CD14-positive monocyte (primary cell): ENCODE measurements at regions not wholly inside any gene's neighbourhood (a gene's known extent, or its start where the extent isn't known, plus 50 kb on each side); places are given as distances from the start of the nearest gene placed in this dataset.

Experiments
- DNase-seq, 3 donors: peaks; one replicate each; pipeline ENCODE4 v3.0.0-alpha.2; 2011 to 2022
- H2AFZ ChIP-seq: 2 replicates; pipeline ENCODE4 v1.6.0; 2012; ENCODE audit warnings: mild to moderate bottlenecking, low read depth, low read length, inconsistent platforms; ENCODE audit not compliant: insufficient read depth, poor library complexity, severe bottlenecking
- H3K27ac ChIP-seq, 2 donors: 1 replicate in 1 of 2; 2 replicates in 1 of 2; pipeline ENCODE4 v1.5.1; 2012 to 2013; ENCODE audit warnings: low read length in 2 of 2, control low read depth in 1 of 2, inconsistent platforms in 1 of 2, low read depth in 1 of 2, mild to moderate bottlenecking in 1 of 2
- H3K27me3 ChIP-seq, 2 donors: one replicate each; pipeline versions ENCODE4 v1.6.0 to v1.6.1; 2011 to 2013; ENCODE audit warnings: low read length in 2 of 2; ENCODE audit not compliant: control insufficient read depth in 2 of 2, insufficient read depth in 2 of 2
- H3K36me3 ChIP-seq, 2 donors: replicated peaks in 1 of 2; 1 replicate in 1 of 2; 2 replicates in 1 of 2; pipeline versions ENCODE4 v1.5.1 to v1.6.1; 2012 to 2013; ENCODE audit warnings: low read length in 2 of 2, control low read depth in 1 of 2, inconsistent platforms in 1 of 2, mild to moderate bottlenecking in 1 of 2; ENCODE audit not compliant: insufficient read depth in 2 of 2, control insufficient read depth in 1 of 2
- H3K4me1 ChIP-seq, 2 donors: 1 replicate in 1 of 2; 2 replicates in 1 of 2; pipeline versions ENCODE4 v1.5.1 to v1.6.1; 2012 to 2013; ENCODE audit warnings: low read length in 2 of 2, control low read depth in 1 of 2, inconsistent platforms in 1 of 2, mild to moderate bottlenecking in 1 of 2, moderate library complexity in 1 of 2; ENCODE audit not compliant: insufficient read depth in 2 of 2, control insufficient read depth in 1 of 2
- H3K4me2 ChIP-seq: replicated peaks from 2 replicates; pipeline ENCODE3; 2012; ENCODE audit warnings: low read length, moderate library complexity, mild to moderate bottlenecking; ENCODE audit not compliant: poor library complexity, severe bottlenecking; ENCODE audit errors: extremely low read depth
- H3K4me3 ChIP-seq, 3 experiments: fragments of 200-600 bp in 1 of 3; sonication (generic) in 1 of 3; replicated peaks in 1 of 3; 1 replicate in 2 of 3; 2 replicates in 1 of 3; pipeline ENCODE4 v1.5.1; 2011 to 2013; ENCODE audit warnings: low read length in 3 of 3, mild to moderate bottlenecking in 3 of 3, control low read depth in 2 of 3, low read depth in 2 of 3, inconsistent platforms in 1 of 3, moderate library complexity in 1 of 3
- H3K79me2 ChIP-seq: 2 replicates; pipeline ENCODE4 v1.6.0; 2012; ENCODE audit warnings: mild to moderate bottlenecking, control low read depth, inconsistent platforms, low read length, moderate library complexity; ENCODE audit not compliant: insufficient read depth
- H3K9ac ChIP-seq: 2 replicates; pipeline ENCODE4 v1.6.0; 2017; ENCODE audit warnings: low read length, mild to moderate bottlenecking; ENCODE audit not compliant: insufficient read depth, poor library complexity, severe bottlenecking
- H3K9me3 ChIP-seq, 2 donors: replicated peaks in 1 of 2; 1 replicate in 1 of 2; 2 replicates in 1 of 2; pipeline versions ENCODE4 v1.5.1 to v1.6.1; 2012 to 2013; ENCODE audit warnings: low read length in 2 of 2, control low read depth in 1 of 2; ENCODE audit not compliant: control insufficient read depth in 1 of 2, insufficient read depth in 1 of 2
- H4K20me1 ChIP-seq: 2 replicates; pipeline ENCODE4 v1.6.0; 2012; ENCODE audit warnings: mild to moderate bottlenecking, low read length, control low read depth, moderate library complexity; ENCODE audit not compliant: insufficient read depth
- H3K27ac Mint-ChIP-seq, 7 donors: one replicate each; pipeline ENCODE4 v1.8.0; 2020; ENCODE audit warnings: mild to moderate bottlenecking in 7 of 7, mixed read lengths in 7 of 7, moderate library complexity in 6 of 7, inconsistent platforms in 2 of 7
- H3K27me3 Mint-ChIP-seq, 3 donors: one replicate each; pipeline ENCODE4 v1.8.0; 2021 to 2022; ENCODE audit warnings: low read depth in 3 of 3, mild to moderate bottlenecking in 3 of 3, mixed read lengths in 3 of 3, moderate library complexity in 3 of 3, inconsistent platforms in 1 of 3
- H3K36me3 Mint-ChIP-seq, 2 donors: one replicate each; pipeline ENCODE4 v1.8.0; 2020; ENCODE audit warnings: mixed read lengths in 2 of 2, inconsistent platforms in 1 of 2, mild to moderate bottlenecking in 1 of 2
- H3K4me1 Mint-ChIP-seq: one replicate; pipeline ENCODE4 v1.8.0; 2020; ENCODE audit warnings: mild to moderate bottlenecking, mixed read lengths
- H3K4me3 Mint-ChIP-seq, 2 donors: one replicate each; pipeline ENCODE4 v1.8.0; 2020; ENCODE audit warnings: mild to moderate bottlenecking in 2 of 2, mixed read lengths in 2 of 2, moderate library complexity in 1 of 2
- H3K9me3 Mint-ChIP-seq, 7 donors: one replicate each; pipeline ENCODE4 v1.8.0; 2020 to 2022; ENCODE audit warnings: mixed read lengths in 7 of 7, mild to moderate bottlenecking in 6 of 7, moderate library complexity in 6 of 7, inconsistent platforms in 2 of 7
- CTCF ChIP-seq: fragments of 200-600 bp; IDR thresholded peaks from one replicate; pipeline ENCODE4 v1.8.0; 2022; ENCODE audit warnings: antibody characterized with exemption, mild to moderate bottlenecking
- WGBS: methylation state at CpG from one replicate; pipeline ENCODE4 v1.1.5; 2013; ENCODE audit warnings: missing lambda C conversion rate; ENCODE audit not compliant: insufficient coverage; 5-methylcytosine and 5-hydroxymethylcytosine counted together
- intact Hi-C, 2 donors: fragments of 100-400 bp; cut with micrococcal nuclease; formaldehyde crosslinking; loops; one replicate each; pipeline versions ENCODE4 v1.15.0 to v1.15.1; 2023

- no peak overlapping the region for H3K27ac Mint-ChIP-seq
- H3K4me1 ChIP-seq: no peaks in the 10 kb centered on the region
- no peak overlapping the region for H3K4me3 ChIP-seq
- H3K36me3 Mint-ChIP-seq: no peaks in the 10 kb centered on the region
- no peaks in the 10 kb centered on the region for H3K27me3 Mint-ChIP-seq
- H2AFZ ChIP-seq: no peak overlapping the region
- no peaks in the 10 kb centered on the region for H3K79me2 ChIP-seq
- no peaks in the 10 kb centered on the region for H3K36me3 ChIP-seq
- no peak overlapping the region for H3K4me2 ChIP-seq
- no peaks in the 10 kb centered on the region for H3K4me1 Mint-ChIP-seq
- H3K9me3 Mint-ChIP-seq: peaks cover 0 to 4% (median 0%) of the 10 kb centered on the region in 7 donors
- no peak for DNase-seq
- no peaks in the 10 kb centered on the region for H4K20me1 ChIP-seq
- H3K27me3 ChIP-seq: no peaks in the 10 kb centered on the region
- no peak overlapping the region for H3K4me3 Mint-ChIP-seq
- intact Hi-C loops: no loop called here
- no peak for TF ChIP-seq CTCF
- H3K27ac ChIP-seq: no peak overlapping the region
- H3K9ac ChIP-seq: no peak overlapping the region
- WGBS: no CpG with 5 or more reads among the region's 3 CpGs
- H3K9me3 ChIP-seq: peaks cover 0 to 6% of the 10 kb centered on the region in 2 donors
These were observed 403.1 kb upstream of the EPHA3 start for GRCh38 chr3:88704338-88704737.

- H3K27me3 ChIP-seq: no peaks in the 10 kb centered on the region
- H3K79me2 ChIP-seq: no peaks in the 10 kb centered on the region
- Mint-ChIP-seq H3K27me3 (peaks cover 0 to 1% (median 0%) of the 10 kb centered on the region in 3 donors), H3K4me1 (no peaks in the 10 kb centered on the region), H3K27ac (no peak overlapping the region), H3K36me3 (no peaks in the 10 kb centered on the region), H3K4me3 (no peak overlapping the region), H3K9me3 (peaks cover 0 to 11% (median 2%) of the 10 kb centered on the region in 7 donors)
- no peak overlapping the region for H3K27ac ChIP-seq
- intact Hi-C loops: no loop called here
- H4K20me1 ChIP-seq: no peaks in the 10 kb centered on the region
- DNase-seq: no peak
- H3K36me3 ChIP-seq: no peaks in the 10 kb centered on the region
- TF ChIP-seq CTCF: no peak
- H3K4me1 ChIP-seq: no peaks in the 10 kb centered on the region
- H3K9me3 ChIP-seq: peaks cover 13 to 20% of the 10 kb centered on the region in 2 donors
- no peak overlapping the region for H3K4me3 ChIP-seq
- 60% methylated on average over 1 of the region's 1 CpG for WGBS
- no peak overlapping the region for H3K9ac ChIP-seq
- no peak overlapping the region for H2AFZ ChIP-seq
- H3K4me2 ChIP-seq: no peak overlapping the region
These were observed 399.6 kb upstream of the EPHA3 start for GRCh38 chr3:88707837-88708236.
